Stomach (tissue), 4 donors: ENCODE measurements at regions not wholly inside any gene's neighbourhood (a gene's known extent, or its start where the extent isn't known, plus 50 kb on each side); places are given as distances from the start of the nearest gene placed in this dataset.

Experiments
- CTCF ChIP-seq, 7 experiments: fragments of 450-650 bp in 4 of 7; fragments of 200-600 bp in 3 of 7; sonication (generic) in 3 of 7; IDR thresholded peaks; one replicate each; pipeline ENCODE4 v1.5.1; 2016 to 2019; ENCODE audit warnings: antibody characterized with exemption in 7 of 7, control low read depth in 2 of 7, mild to moderate bottlenecking in 1 of 7
- POLR2AphosphoS5 ChIP-seq, 3 donors: sonication (generic); formaldehyde crosslinking; IDR thresholded peaks; one replicate each; pipeline ENCODE4 v1.6.1; 2016; ENCODE audit warnings: antibody characterized with exemption in 3 of 3

- TF ChIP-seq CTCF (IDR thresholded peaks at IDR 0.05) (no peak), POLR2AphosphoS5 (IDR thresholded peaks at IDR 0.05) (no peak)
Observed at GRCh38 chr5:40452874-40453624, 226.7 kb upstream of the PTGER4 start.
